ENCODE measurements at regions not wholly inside any gene's neighbourhood (a gene's known extent, or its start where the extent isn't known, plus 50 kb on each side); places are given as distances from the start of the nearest gene placed in this dataset.

- H3K9me3 ChIP-seq = no peaks in the 10 kb centered on the region
- 87 to 88% methylated on average over 6 of the region's 6 CpGs for WGBS, 2 donors
- no peak for DNase-seq
- no peak for TF ChIP-seq CTCF (IDR thresholded peaks at IDR 0.05)
- TF ChIP-seq POLR2A (IDR thresholded peaks at IDR 0.05) = no peak
- TF ChIP-seq EP300 (IDR thresholded peaks at IDR 0.05) = no peak
- TF ChIP-seq POLR2AphosphoS5 (IDR thresholded peaks at IDR 0.05) = no peak
- no peak overlapping the region for H3K27ac ChIP-seq
- intact Hi-C loops (cut with DNase I) = no loop called here
- H3K36me3 ChIP-seq = no peaks in the 10 kb centered on the region
- H3K4me3 ChIP-seq = no peak overlapping the region
- H3K4me1 ChIP-seq = no peaks in the 10 kb centered on the region
- H3K27me3 ChIP-seq = no peaks in the 10 kb centered on the region
These were observed 247.4 kb upstream of the ZP4 start for GRCh38 chr1:238138059-238138626.

GRCh38 chr1:238135708-238136664 lies 245.3 kb upstream of the ZP4 start:
- TF ChIP-seq EP300 (IDR thresholded peaks at IDR 0.05) (no peak), CTCF (IDR thresholded peaks at IDR 0.05) (no peak), POLR2A (IDR thresholded peaks at IDR 0.05) (no peak), POLR2AphosphoS5 (IDR thresholded peaks at IDR 0.05) (no peak)
- Histone ChIP-seq H3K27me3 (no peaks in the 10 kb centered on the region), H3K9me3 (no peaks in the 10 kb centered on the region), H3K4me1 (no peaks in the 10 kb centered on the region), H3K27ac (no peak overlapping the region), H3K4me3 (no peak overlapping the region), H3K36me3 (no peaks in the 10 kb centered on the region)
- no peak for DNase-seq
- intact Hi-C loops (cut with DNase I) = no loop called here
- WGBS, 2 donors = 76 to 78% methylated on average over 3 of the region's 3 CpGs

- Histone ChIP-seq H3K9me3 (no peaks in the 10 kb centered on the region), H3K36me3 (no peaks in the 10 kb centered on the region), H3K27ac (no peak overlapping the region), H3K27me3 (no peaks in the 10 kb centered on the region), H3K4me1 (no peaks in the 10 kb centered on the region), H3K4me3 (no peak overlapping the region)
- DNase-seq = no peak
- 27 to 60% methylated on average over 2 of the region's 2 CpGs for WGBS, 2 donors
- TF ChIP-seq POLR2A (IDR thresholded peaks at IDR 0.05) (no peak), EP300 (IDR thresholded peaks at IDR 0.05) (no peak), CTCF (IDR thresholded peaks at IDR 0.05) (no peak), POLR2AphosphoS5 (IDR thresholded peaks at IDR 0.05) (no peak)
- intact Hi-C loops (cut with DNase I) = no loop called here
These were observed 239.0 kb upstream of the ZP4 start for GRCh38 chr1:238129677-238130076.

- DNase-seq = no peak
- no peaks in the 10 kb centered on the region for H3K4me1 ChIP-seq
- no peak overlapping the region for H3K4me3 ChIP-seq
- no peaks in the 10 kb centered on the region for H3K36me3 ChIP-seq
- intact Hi-C loops (cut with DNase I) = no loop called here
- no peak overlapping the region for H3K27ac ChIP-seq
- 73 to 84% methylated on average over 3 of the region's 3 CpGs for WGBS, 2 donors
- TF ChIP-seq POLR2A (IDR thresholded peaks at IDR 0.05) (no peak), CTCF (IDR thresholded peaks at IDR 0.05) (no peak), POLR2AphosphoS5 (IDR thresholded peaks at IDR 0.05) (no peak), EP300 (IDR thresholded peaks at IDR 0.05) (no peak)
- no peaks in the 10 kb centered on the region for H3K9me3 ChIP-seq
- H3K27me3 ChIP-seq = no peaks in the 10 kb centered on the region
These were observed 232.5 kb upstream of the ZP4 start for GRCh38 chr1:238123201-238123600.

Data from sigmoid colon (tissue), 6 donors.